ENCODE measurements at regions not wholly inside any gene's neighbourhood (a gene's known extent, or its start where the extent isn't known, plus 50 kb on each side); places are given as distances from the start of the nearest gene placed in this dataset.

DNA sequence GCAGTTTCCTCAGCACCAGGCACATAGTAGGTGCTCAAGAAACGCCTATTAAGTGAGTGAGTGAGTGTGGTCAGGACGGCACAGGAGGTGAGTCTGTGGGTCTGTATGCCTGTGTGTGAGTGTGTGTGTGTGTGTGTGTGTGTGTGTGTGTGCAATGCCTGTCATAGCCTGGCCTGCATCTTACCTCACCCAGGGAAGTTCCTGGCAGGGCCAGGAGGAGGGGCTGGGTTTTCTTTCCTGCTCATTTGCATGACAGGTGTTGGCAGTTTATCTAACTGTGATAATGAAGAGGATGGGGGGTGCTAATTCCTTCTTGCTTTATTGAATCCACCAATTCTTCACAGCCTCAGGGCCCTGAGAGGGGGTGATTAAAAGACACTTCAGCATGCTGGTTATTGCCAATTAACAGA is 146.7 kb upstream of the MLN start:
- CTCF ChIA-PET, result no interaction called here
- Mint-ChIP-seq H3K9me3 (ENCODE audit: low read depth, unreplicated experiment) (no peaks in the 10 kb centered on the region), H3K27me3 (ENCODE audit: unreplicated experiment) (peaks cover 98% of the 10 kb centered on the region), H3K36me3 (ENCODE audit: insufficient read depth, unreplicated experiment) (no peaks in the 10 kb centered on the region), H3K4me3 (ENCODE audit: low read depth, unreplicated experiment) (no peak overlapping the region), H3K4me1 (ENCODE audit: low read depth, unreplicated experiment) (no peaks in the 10 kb centered on the region), H3K27ac (ENCODE audit: unreplicated experiment) (no peak overlapping the region)
- no peak for TF ChIP-seq CTCF (IDR thresholded peaks at IDR 0.05; ENCODE audit: unreplicated experiment)
- intact Hi-C loops (cut with micrococcal nuclease; ENCODE audit: unreplicated experiment), result no loop called here
- no TSS peak for BruUV-seq (replicated peaks)
- DNase-seq, result peak; percentile 36

- intact Hi-C loops (cut with micrococcal nuclease; ENCODE audit: unreplicated experiment), result no loop called here
- H3K27me3 Mint-ChIP-seq (ENCODE audit: unreplicated experiment), result peaks cover 98% of the 10 kb centered on the region
- no peak for DNase-seq
- TF ChIP-seq CTCF (IDR thresholded peaks at IDR 0.05; ENCODE audit: unreplicated experiment), result no peak
- H3K36me3 Mint-ChIP-seq (ENCODE audit: insufficient read depth, unreplicated experiment), result no peaks in the 10 kb centered on the region
- no peaks in the 10 kb centered on the region for H3K9me3 Mint-ChIP-seq (ENCODE audit: low read depth, unreplicated experiment)
- H3K27ac Mint-ChIP-seq (ENCODE audit: unreplicated experiment), result no peak overlapping the region
- no peaks in the 10 kb centered on the region for H3K4me1 Mint-ChIP-seq (ENCODE audit: low read depth, unreplicated experiment)
- CTCF ChIA-PET, result no interaction called here
- BruUV-seq (replicated peaks), result no TSS peak
- no peak overlapping the region for H3K4me3 Mint-ChIP-seq (ENCODE audit: low read depth, unreplicated experiment)
Observed at GRCh38 chr6:33949877-33950435, 146.2 kb upstream of the MLN start.

- no peak for TF ChIP-seq CTCF (IDR thresholded peaks at IDR 0.05; ENCODE audit: unreplicated experiment)
- DNase-seq, result no peak
- H3K27me3 Mint-ChIP-seq (ENCODE audit: unreplicated experiment), result peaks cover 98% of the 10 kb centered on the region
- no peaks in the 10 kb centered on the region for H3K36me3 Mint-ChIP-seq (ENCODE audit: insufficient read depth, unreplicated experiment)
- H3K27ac Mint-ChIP-seq (ENCODE audit: unreplicated experiment), result no peak overlapping the region
- H3K4me3 Mint-ChIP-seq (ENCODE audit: low read depth, unreplicated experiment), result no peak overlapping the region
- no peaks in the 10 kb centered on the region for H3K4me1 Mint-ChIP-seq (ENCODE audit: low read depth, unreplicated experiment)
- intact Hi-C loops (cut with micrococcal nuclease; ENCODE audit: unreplicated experiment), result no loop called here
- no peaks in the 10 kb centered on the region for H3K9me3 Mint-ChIP-seq (ENCODE audit: low read depth, unreplicated experiment)
- no TSS peak for BruUV-seq (replicated peaks)
- CTCF ChIA-PET, result no interaction called here
Observed at GRCh38 chr6:33949111-33949510, 145.3 kb upstream of the MLN start.

GRCh38 chr6:33947916-33948594 is 144.3 kb upstream of the MLN start:
- Mint-ChIP-seq H3K4me1 (ENCODE audit: low read depth, unreplicated experiment) (no peaks in the 10 kb centered on the region), H3K27ac (ENCODE audit: unreplicated experiment) (no peak overlapping the region), H3K9me3 (ENCODE audit: low read depth, unreplicated experiment) (no peaks in the 10 kb centered on the region), H3K4me3 (ENCODE audit: low read depth, unreplicated experiment) (no peak overlapping the region), H3K27me3 (ENCODE audit: unreplicated experiment) (peaks cover 98% of the 10 kb centered on the region), H3K36me3 (ENCODE audit: insufficient read depth, unreplicated experiment) (no peaks in the 10 kb centered on the region)
- no peak for DNase-seq
- intact Hi-C loops (cut with micrococcal nuclease; ENCODE audit: unreplicated experiment), result no loop called here
- TF ChIP-seq CTCF (IDR thresholded peaks at IDR 0.05; ENCODE audit: unreplicated experiment), result no peak
- CTCF ChIA-PET, result interaction anchor here (1.0 to 1.6 kb wide), 2 partner anchors 9 to 26 kb away, joined by 4 to 5 read pairs; no protein-coding TSS in a partner anchor
- BruUV-seq (replicated peaks), result no TSS peak

Data from Calu3 (cell line).